ENCODE measurements at regions not wholly inside any gene's neighbourhood (a gene's known extent, or its start where the extent isn't known, plus 50 kb on each side); places are given as distances from the start of the nearest gene placed in this dataset.
A peak's percentile ranks its signal among the peaks of the same experiment; 100 is the strongest.

- H3K4me1 ChIP-seq = no peaks in the 10 kb centered on the region
- no peak for DNase-seq
These were observed 81.5 kb upstream of the SLC7A1 start for GRCh38 chr13:29676941-29677452.

DNA sequence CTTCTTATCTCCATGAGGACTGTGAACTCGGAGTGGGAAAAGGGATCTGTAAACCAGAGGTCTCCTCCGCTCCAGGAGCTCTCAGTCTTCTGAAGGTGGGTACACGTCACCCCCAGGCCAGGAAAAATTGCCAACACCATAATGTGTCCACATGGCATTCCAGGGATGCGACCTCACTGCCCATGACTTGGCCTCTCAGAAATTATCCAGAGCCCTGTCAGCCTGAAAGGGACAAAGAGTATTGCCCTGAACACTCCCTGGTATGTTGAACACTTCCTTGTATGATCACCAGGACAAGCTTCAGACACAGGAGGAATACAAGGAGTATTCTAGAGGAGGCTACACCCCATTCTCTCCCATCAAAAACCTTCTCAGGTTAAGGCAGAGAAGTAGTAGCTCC lies 81.0 kb upstream of the SLC7A1 start:
- intact Hi-C loops (cut with DNase I) = no loop called here
- Histone ChIP-seq H3K4me3 (no peak overlapping the region), H3K27me3 (no peaks in the 10 kb centered on the region), H3K27ac (no peak overlapping the region), H3K9me3 (no peaks in the 10 kb centered on the region), H3K4me1 (no peaks in the 10 kb centered on the region), H3K36me3 (no peaks in the 10 kb centered on the region)
- ATAC-seq (no peak), DNase-seq (no peak)
- TF ChIP-seq POLR2A (IDR thresholded peaks at IDR 0.05) = no peak
- TF ChIP-seq, protein P1, sequence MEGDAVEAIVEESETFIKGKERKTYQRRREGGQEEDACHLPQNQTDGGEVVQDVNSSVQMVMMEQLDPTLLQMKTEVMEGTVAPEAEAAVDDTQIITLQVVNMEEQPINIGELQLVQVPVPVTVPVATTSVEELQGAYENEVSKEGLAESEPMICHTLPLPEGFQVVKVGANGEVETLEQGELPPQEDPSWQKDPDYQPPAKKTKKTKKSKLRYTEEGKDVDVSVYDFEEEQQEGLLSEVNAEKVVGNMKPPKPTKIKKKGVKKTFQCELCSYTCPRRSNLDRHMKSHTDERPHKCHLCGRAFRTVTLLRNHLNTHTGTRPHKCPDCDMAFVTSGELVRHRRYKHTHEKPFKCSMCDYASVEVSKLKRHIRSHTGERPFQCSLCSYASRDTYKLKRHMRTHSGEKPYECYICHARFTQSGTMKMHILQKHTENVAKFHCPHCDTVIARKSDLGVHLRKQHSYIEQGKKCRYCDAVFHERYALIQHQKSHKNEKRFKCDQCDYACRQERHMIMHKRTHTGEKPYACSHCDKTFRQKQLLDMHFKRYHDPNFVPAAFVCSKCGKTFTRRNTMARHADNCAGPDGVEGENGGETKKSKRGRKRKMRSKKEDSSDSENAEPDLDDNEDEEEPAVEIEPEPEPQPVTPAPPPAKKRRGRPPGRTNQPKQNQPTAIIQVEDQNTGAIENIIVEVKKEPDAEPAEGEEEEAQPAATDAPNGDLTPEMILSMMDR (IDR thresholded peaks at IDR 0.05) = no peak
- WGBS (ENCODE audit: insufficient coverage, low coverage, low lambda C conversion rate, missing lambda C conversion rate) = 33% methylated on average over 1 of the region's 4 CpGs

More at GRCh38 chr13:29676941-29677452, 81.5 kb upstream of the SLC7A1 start:
- H3K4me3 ChIP-seq = no peak overlapping the region
- ATAC-seq = peak in 1 of 4 donors; percentile 12
- TF ChIP-seq, protein P1 (IDR thresholded peaks at IDR 0.05) = no peak
- no peak for TF ChIP-seq POLR2A (IDR thresholded peaks at IDR 0.05)
- H3K27ac ChIP-seq = no peak overlapping the region
- WGBS (ENCODE audit: insufficient coverage, low coverage, low lambda C conversion rate, missing lambda C conversion rate) = 46% methylated on average over 7 of the region's 9 CpGs
- intact Hi-C loops (cut with DNase I) = no loop called here
- no peaks in the 10 kb centered on the region for H3K36me3 ChIP-seq
- H3K27me3 ChIP-seq = no peaks in the 10 kb centered on the region
- H3K9me3 ChIP-seq = no peaks in the 10 kb centered on the region

- intact Hi-C loops (cut with DNase I) = no loop called here
- TF ChIP-seq, protein P1 (IDR thresholded peaks at IDR 0.05) = no peak
- no peak for TF ChIP-seq POLR2A (IDR thresholded peaks at IDR 0.05)
- 70% methylated on average over 3 of the region's 3 CpGs for WGBS (ENCODE audit: insufficient coverage, low coverage, low lambda C conversion rate, missing lambda C conversion rate)
These were observed 79.0 kb upstream of the SLC7A1 start for GRCh38 chr13:29674532-29674931.

GRCh38 chr13:29664591-29664990 lies 69.1 kb upstream of the SLC7A1 start:
- ATAC-seq (no peak), DNase-seq (no peak)
- H3K4me3 ChIP-seq = no peak overlapping the region
- H3K27me3 ChIP-seq = no peaks in the 10 kb centered on the region
- intact Hi-C loops (cut with DNase I) = no loop called here
- 0% methylated on average over 1 of the region's 1 CpG for WGBS (ENCODE audit: insufficient coverage, low coverage, low lambda C conversion rate, missing lambda C conversion rate)
- H3K27ac ChIP-seq = no peak overlapping the region
- no peaks in the 10 kb centered on the region for H3K4me1 ChIP-seq
- TF ChIP-seq, protein P1 (IDR thresholded peaks at IDR 0.05) = no peak
- TF ChIP-seq POLR2A (IDR thresholded peaks at IDR 0.05) = no peak
- H3K36me3 ChIP-seq = no peaks in the 10 kb centered on the region
- H3K9me3 ChIP-seq = no peaks in the 10 kb centered on the region

More at GRCh38 chr13:29674532-29674931, 79.0 kb upstream of the SLC7A1 start:
- DNase-seq (no peak), ATAC-seq (no peak)
- Histone ChIP-seq H3K9me3 (no peaks in the 10 kb centered on the region), H3K27ac (no peak overlapping the region), H3K27me3 (no peaks in the 10 kb centered on the region), H3K36me3 (no peaks in the 10 kb centered on the region), H3K4me1 (no peaks in the 10 kb centered on the region), H3K4me3 (no peak overlapping the region)

Measured in right lobe of liver (tissue), 6 donors.